A673 (cell line): ENCODE measurements at regions not wholly inside any gene's neighbourhood (a gene's known extent, or its start where the extent isn't known, plus 50 kb on each side); places are given as distances from the start of the nearest gene placed in this dataset.

Source experiments
- CTCF ChIP-seq: fragments of 300-800, 200-600 bp; sonication (generic); conservative IDR thresholded peaks from 2 replicates; pipeline ENCODE4 v1.5.1; 2017; ENCODE audit warnings: low read depth, mild to moderate bottlenecking, antibody characterized with exemption, low read length, moderate library complexity, mixed read lengths
- EZH2 ChIP-seq: fragments of 200-600 bp; sonication (generic); IDR thresholded peaks from 2 replicates; pipeline ENCODE4 v1.6.1; 2017; ENCODE audit warnings: borderline replicate concordance, low read depth, mild to moderate bottlenecking, mixed read lengths, antibody characterized with exemption, low read length; ENCODE audit not compliant: poor library complexity, severe bottlenecking

- TF ChIP-seq CTCF (no peak), EZH2 (no peak)
Observed at GRCh38 chr6:23503173-23503572, 622.8 kb upstream of the NRSN1 start.
